ENCODE measurements at regions not wholly inside any gene's neighbourhood (a gene's known extent, or its start where the extent isn't known, plus 50 kb on each side); places are given as distances from the start of the nearest gene placed in this dataset.

DNA sequence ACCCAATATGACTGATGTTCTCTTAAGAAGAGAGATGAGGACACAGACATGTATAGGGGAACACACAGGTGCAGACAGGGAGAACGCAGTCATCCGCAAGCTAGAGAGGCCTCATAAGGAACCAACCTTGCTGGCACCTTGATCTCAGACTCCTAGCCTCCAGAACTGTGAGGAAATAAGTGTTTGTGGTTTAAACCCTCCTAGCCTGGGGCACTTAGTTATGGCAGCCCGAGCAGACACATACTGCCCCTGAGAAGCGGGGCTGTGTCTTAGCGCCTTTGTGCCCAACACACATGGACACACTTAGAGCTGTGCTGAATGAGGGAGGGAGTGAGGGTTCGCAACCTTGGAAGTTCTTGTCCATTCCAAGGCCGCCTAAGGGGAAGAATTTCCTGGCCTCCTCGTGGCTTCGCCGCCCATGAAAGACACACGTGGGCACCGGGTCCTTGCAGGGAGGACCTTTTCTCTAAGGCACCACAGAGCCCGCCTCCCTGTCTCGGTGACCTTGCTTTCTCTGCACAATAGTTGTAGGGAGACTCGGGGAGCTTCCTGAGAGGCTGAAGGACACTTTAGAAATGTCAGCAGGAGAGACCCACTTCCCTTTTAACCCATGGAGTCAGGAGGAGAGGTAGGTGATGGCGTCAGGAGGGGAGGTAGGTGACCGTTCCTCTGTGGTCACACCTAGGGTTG, 224.5 kb upstream of the HDAC4 start:
- H3K4me3 ChIP-seq = no peak overlapping the region
- in situ Hi-C loops (cut with MboI) (no loop called here), intact Hi-C loops (cut with micrococcal nuclease) (no loop called here)
- H3K9me3 ChIP-seq (replicated peaks; ENCODE audit: control insufficient read depth, insufficient read depth, low read depth, low read length) = no peaks in the 10 kb centered on the region
- DNase-seq (ENCODE audit: extremely low read depth in 1 of 4, low spot score in 3 of 4) (no peak), FAIRE-seq (no peak), ATAC-seq (no peak)
- no peak overlapping the region for H3K9ac ChIP-seq (ENCODE audit: insufficient read depth in 1 of 2, low read depth in 2 of 2, low read length in 2 of 2)
- POLR2A ChIA-PET = no interaction called here
- no peaks in the 10 kb centered on the region for H3K79me2 ChIP-seq (ENCODE audit: control insufficient read depth, insufficient read depth, low read length)
- CTCF ChIA-PET (ENCODE audit: low intra/inter-chr PET ratio) = no interaction called here
- no peak for TF ChIP-seq NFIX (CRISPR knock-in tag; IDR thresholded peaks at IDR 0.05; ENCODE audit: low read depth)
- no peaks in the 10 kb centered on the region for H3K9me1 ChIP-seq (ENCODE audit: control insufficient read depth, insufficient read depth, low read length)
- no peak overlapping the region for H2AFZ ChIP-seq (ENCODE audit: low read depth, low read length)
- H4K20me1 ChIP-seq (replicated peaks; ENCODE audit: control insufficient read depth, insufficient read depth, low read length) = no peaks in the 10 kb centered on the region
- H3K27me3 ChIP-seq (ENCODE audit: control insufficient read depth in 2 of 2, insufficient read depth in 2 of 2, low read length in 2 of 2) = peaks cover 0 to 18% of the 10 kb centered on the region in 2 experiments; a peak in 2 of 5 replicates
- H3K27ac ChIP-seq (ENCODE audit: extremely low read depth, low read depth, low read length) = no peak overlapping the region
- WGBS (ENCODE audit: insufficient coverage, low coverage, missing lambda C conversion rate) = 9% methylated on average over 15 of the region's 17 CpGs
- H3K4me1 ChIP-seq (replicated peaks in 1 of 2; ENCODE audit: control insufficient read depth in 2 of 2, insufficient read depth in 2 of 2, low read length in 2 of 2) = no peaks in the 10 kb centered on the region
- H3K36me3 ChIP-seq (ENCODE audit: control insufficient read depth, insufficient read depth, low read length) = no peaks in the 10 kb centered on the region
- no TSS peak for BruUV-seq (replicated peaks)
- no peak overlapping the region for H3K4me2 ChIP-seq (ENCODE audit: insufficient read depth, low read length)

DNA sequence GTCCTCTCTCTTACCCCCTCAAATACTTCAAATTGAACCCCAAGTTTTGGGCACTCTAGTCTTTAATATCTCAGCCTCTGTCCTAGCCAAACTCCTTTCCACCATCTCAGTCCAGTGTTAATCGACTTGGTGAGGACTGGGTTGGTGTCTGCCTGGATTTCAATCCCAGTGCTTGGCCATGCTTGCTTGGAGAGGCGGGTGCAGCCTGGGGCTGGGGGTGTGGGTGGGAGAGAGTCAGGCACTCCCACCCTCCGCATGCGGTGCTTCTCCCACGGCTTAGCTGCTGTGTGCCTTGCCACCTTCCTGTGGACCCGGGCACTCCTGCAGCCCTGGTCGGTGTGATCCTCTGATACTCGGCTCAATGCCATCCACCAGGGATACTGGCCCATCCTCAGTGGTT, 220.8 kb upstream of the HDAC4 start:
- FAIRE-seq (no peak), DNase-seq (ENCODE audit: extremely low read depth in 1 of 4, low spot score in 3 of 4) (no peak), ATAC-seq (no peak)
- H3K27me3 ChIP-seq (ENCODE audit: control insufficient read depth in 2 of 2, insufficient read depth in 2 of 2, low read length in 2 of 2) = peaks cover 0 to 10% of the 10 kb centered on the region in 2 experiments; a peak in 2 of 5 replicates
- no TSS peak for BruUV-seq (replicated peaks)
- no peaks in the 10 kb centered on the region for H3K36me3 ChIP-seq (ENCODE audit: control insufficient read depth, insufficient read depth, low read length)
- intact Hi-C loops (cut with micrococcal nuclease) (no loop called here), in situ Hi-C loops (cut with MboI) (no loop called here)
- no peak overlapping the region for H2AFZ ChIP-seq (ENCODE audit: low read depth, low read length)
- WGBS (ENCODE audit: insufficient coverage, low coverage, missing lambda C conversion rate) = 0% methylated on average over 2 of the region's 8 CpGs
- no peaks in the 10 kb centered on the region for H3K4me1 ChIP-seq (replicated peaks in 1 of 2; ENCODE audit: control insufficient read depth in 2 of 2, insufficient read depth in 2 of 2, low read length in 2 of 2)
- no peaks in the 10 kb centered on the region for H3K9me3 ChIP-seq (replicated peaks; ENCODE audit: control insufficient read depth, insufficient read depth, low read depth, low read length)
- no peaks in the 10 kb centered on the region for H3K9me1 ChIP-seq (ENCODE audit: control insufficient read depth, insufficient read depth, low read length)
- CTCF ChIA-PET (ENCODE audit: low intra/inter-chr PET ratio) = no interaction called here
- no peak overlapping the region for H3K27ac ChIP-seq (ENCODE audit: extremely low read depth, low read depth, low read length)
- no peaks in the 10 kb centered on the region for H4K20me1 ChIP-seq (replicated peaks; ENCODE audit: control insufficient read depth, insufficient read depth, low read length)
- H3K9ac ChIP-seq (ENCODE audit: insufficient read depth in 1 of 2, low read depth in 2 of 2, low read length in 2 of 2) = no peak overlapping the region
- H3K79me2 ChIP-seq (ENCODE audit: control insufficient read depth, insufficient read depth, low read length) = no peaks in the 10 kb centered on the region
- POLR2A ChIA-PET = no interaction called here
- H3K4me3 ChIP-seq = no peak overlapping the region
- no peak overlapping the region for H3K4me2 ChIP-seq (ENCODE audit: insufficient read depth, low read length)
- no peak for TF ChIP-seq ZKSCAN3 (CRISPR knock-in tag; IDR thresholded peaks at IDR 0.05)
- no peak for TF ChIP-seq RB1 (IDR thresholded peaks at IDR 0.05; ENCODE audit: low read depth)
- no peak for TF ChIP-seq GATAD2B (IDR thresholded peaks at IDR 0.05; ENCODE audit: borderline replicate concordance)
- TF ChIP-seq, protein P1, sequence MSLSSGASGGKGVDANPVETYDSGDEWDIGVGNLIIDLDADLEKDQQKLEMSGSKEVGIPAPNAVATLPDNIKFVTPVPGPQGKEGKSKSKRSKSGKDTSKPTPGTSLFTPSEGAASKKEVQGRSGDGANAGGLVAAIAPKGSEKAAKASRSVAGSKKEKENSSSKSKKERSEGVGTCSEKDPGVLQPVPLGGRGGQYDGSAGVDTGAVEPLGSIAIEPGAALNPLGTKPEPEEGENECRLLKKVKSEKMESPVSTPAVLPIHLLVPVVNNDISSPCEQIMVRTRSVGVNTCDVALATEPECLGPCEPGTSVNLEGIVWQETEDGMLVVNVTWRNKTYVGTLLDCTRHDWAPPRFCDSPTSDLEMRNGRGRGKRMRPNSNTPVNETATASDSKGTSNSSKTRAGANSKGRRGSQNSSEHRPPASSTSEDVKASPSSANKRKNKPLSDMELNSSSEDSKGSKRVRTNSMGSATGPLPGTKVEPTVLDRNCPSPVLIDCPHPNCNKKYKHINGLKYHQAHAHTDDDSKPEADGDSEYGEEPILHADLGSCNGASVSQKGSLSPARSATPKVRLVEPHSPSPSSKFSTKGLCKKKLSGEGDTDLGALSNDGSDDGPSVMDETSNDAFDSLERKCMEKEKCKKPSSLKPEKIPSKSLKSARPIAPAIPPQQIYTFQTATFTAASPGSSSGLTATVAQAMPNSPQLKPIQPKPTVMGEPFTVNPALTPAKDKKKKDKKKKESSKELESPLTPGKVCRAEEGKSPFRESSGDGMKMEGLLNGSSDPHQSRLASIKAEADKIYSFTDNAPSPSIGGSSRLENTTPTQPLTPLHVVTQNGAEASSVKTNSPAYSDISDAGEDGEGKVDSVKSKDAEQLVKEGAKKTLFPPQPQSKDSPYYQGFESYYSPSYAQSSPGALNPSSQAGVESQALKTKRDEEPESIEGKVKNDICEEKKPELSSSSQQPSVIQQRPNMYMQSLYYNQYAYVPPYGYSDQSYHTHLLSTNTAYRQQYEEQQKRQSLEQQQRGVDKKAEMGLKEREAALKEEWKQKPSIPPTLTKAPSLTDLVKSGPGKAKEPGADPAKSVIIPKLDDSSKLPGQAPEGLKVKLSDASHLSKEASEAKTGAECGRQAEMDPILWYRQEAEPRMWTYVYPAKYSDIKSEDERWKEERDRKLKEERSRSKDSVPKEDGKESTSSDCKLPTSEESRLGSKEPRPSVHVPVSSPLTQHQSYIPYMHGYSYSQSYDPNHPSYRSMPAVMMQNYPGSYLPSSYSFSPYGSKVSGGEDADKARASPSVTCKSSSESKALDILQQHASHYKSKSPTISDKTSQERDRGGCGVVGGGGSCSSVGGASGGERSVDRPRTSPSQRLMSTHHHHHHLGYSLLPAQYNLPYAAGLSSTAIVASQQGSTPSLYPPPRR (CRISPR knock-in tag; IDR thresholded peaks at IDR 0.05; ENCODE audit: borderline replicate concordance) = no peak
- TF ChIP-seq TGIF2 (CRISPR knock-in tag; IDR thresholded peaks at IDR 0.05) = no peak
- TF ChIP-seq CREB1 (IDR thresholded peaks at IDR 0.05) = no peak
- TF ChIP-seq CREB1 (CRISPR knock-in tag; IDR thresholded peaks at IDR 0.05) = no peak
- TF ChIP-seq MIER1 (IDR thresholded peaks at IDR 0.05; ENCODE audit: low read depth) = no peak
- TF ChIP-seq CHD2 (IDR thresholded peaks at IDR 0.05; ENCODE audit: low read depth, low read length) = no peak
- no peak for TF ChIP-seq U2AF2 (optimal IDR thresholded peaks at IDR 0.05; ENCODE audit: low read depth, low read length)
- TF ChIP-seq, protein P2, sequence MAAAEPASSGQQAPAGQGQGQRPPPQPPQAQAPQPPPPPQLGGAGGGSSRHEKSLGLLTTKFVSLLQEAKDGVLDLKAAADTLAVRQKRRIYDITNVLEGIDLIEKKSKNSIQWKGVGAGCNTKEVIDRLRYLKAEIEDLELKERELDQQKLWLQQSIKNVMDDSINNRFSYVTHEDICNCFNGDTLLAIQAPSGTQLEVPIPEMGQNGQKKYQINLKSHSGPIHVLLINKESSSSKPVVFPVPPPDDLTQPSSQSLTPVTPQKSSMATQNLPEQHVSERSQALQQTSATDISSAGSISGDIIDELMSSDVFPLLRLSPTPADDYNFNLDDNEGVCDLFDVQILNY (CRISPR knock-in tag; IDR thresholded peaks at IDR 0.05) = no peak
